SU-DHL-6 (cell line): ENCODE measurements at regions not wholly inside any gene's neighbourhood (a gene's known extent, or its start where the extent isn't known, plus 50 kb on each side); places are given as distances from the start of the nearest gene placed in this dataset.

ENCODE experiments used
- CTCF ChIP-seq: fragments of 200-600 bp; sonication (generic); IDR thresholded peaks from one replicate; pipeline ENCODE4 v1.5.1; 2017; ENCODE audit warnings: antibody characterized with exemption, mild to moderate bottlenecking, low read length, moderate library complexity; ENCODE audit not compliant: insufficient read depth, poor library complexity, severe bottlenecking
- EZH2phosphoT487 ChIP-seq: fragments of 200-600 bp; sonication (generic), shearing (Covaris generic); conservative IDR thresholded peaks from 2 replicates; pipeline ENCODE4 v1.6.1; 2018; ENCODE audit warnings: mild to moderate bottlenecking, antibody characterized with exemption, low read length, moderate library complexity, mixed read lengths

GRCh38 chr12:115470526-115470925 lies 786.6 kb upstream of the TBX3 start:
- TF ChIP-seq CTCF (no peak), EZH2phosphoT487 (no peak)
